H1 (cell line): ENCODE measurements at regions not wholly inside any gene's neighbourhood (a gene's known extent, or its start where the extent isn't known, plus 50 kb on each side); places are given as distances from the start of the nearest gene placed in this dataset.

ENCODE experiments used
- EGR1 ChIP-seq: IDR thresholded peaks from 2 replicates; pipeline ENCODE4 v1.6.1; 2011; ENCODE audit warnings: low read depth, low read length, borderline replicate concordance
- SP4 ChIP-seq: IDR thresholded peaks from 2 replicates; pipeline ENCODE4 v1.6.1; 2012; ENCODE audit warnings: low read length, inconsistent platforms

DNA sequence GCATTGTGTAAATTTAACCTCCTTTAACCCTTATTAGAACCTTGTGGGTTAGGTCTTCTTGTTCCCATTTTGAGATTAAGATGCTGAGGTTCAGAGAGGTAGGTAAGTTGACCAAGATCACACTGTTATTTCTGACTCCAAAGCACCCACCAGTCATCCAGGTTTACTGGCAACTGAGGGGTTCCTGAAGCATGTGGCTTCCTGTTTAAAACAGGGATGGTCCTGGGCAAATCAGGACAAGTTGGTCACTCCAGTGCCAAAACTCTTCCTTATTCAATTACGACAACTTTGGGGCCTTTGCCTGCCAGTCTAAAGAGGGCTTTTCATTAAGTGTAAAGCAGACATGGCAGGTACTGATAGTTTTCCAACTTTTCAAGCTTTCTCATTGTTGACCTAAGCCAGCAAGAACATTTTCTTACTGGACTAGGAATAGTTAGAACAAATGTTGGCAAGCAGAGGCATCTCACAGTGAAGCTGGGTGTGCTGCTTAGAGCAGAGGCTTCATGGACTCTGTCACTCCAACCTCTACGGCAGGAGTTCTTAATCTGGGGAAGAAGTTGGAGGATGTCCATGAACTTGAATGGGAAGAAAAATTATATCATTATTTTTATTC lies 149.4 kb upstream of the ADAMTS9 start (continued):
- TF ChIP-seq SP4, result no peak
- no peak for TF ChIP-seq EGR1
